Endothelial cell of umbilical vein (primary cell): ENCODE measurements at regions not wholly inside any gene's neighbourhood (a gene's known extent, or its start where the extent isn't known, plus 50 kb on each side); places are given as distances from the start of the nearest gene placed in this dataset.

Source experiments
- BruUV-seq: library from RNA; stranded (reverse); fragments of 400-500 nt; replicated peaks from 2 replicates; lab custom pipeline; 2021; lab: Mats Ljungman, UMichigan
- CTCF ChIA-PET: fragments of 300-600, 350-600 bp; sonication (Branson Sonifier 250); formaldehyde crosslinking; loops from one replicate; lab custom pipeline; 2021; ENCODE audit warnings: antibody characterized with exemption, inconsistent platforms; lab: Charles Lee
- POLR2A ChIA-PET: fragments of 300-600, 350-600 bp; sonication (Branson Sonifier 250); formaldehyde crosslinking; loops from one replicate; lab custom pipeline; 2021; ENCODE audit warnings: antibody characterized with exemption, inconsistent platforms; lab: Charles Lee
- DNase-seq: peaks from one replicate; pipeline ENCODE4 v3.0.0-alpha.2; 2011; ENCODE audit warnings: low read depth, low spot score
- FAIRE-seq: peaks from 2 replicates; lab custom pipeline; 2011; peaks lifted over from hg19 to GRCh38; lab: Jason Lieb, UNC
- H2AFZ ChIP-seq: 2 replicates; pipeline ENCODE4 v1.6.0; 2012; ENCODE audit warnings: low read depth, low read length, control low read depth, inconsistent platforms
- H3K27ac ChIP-seq: 2 replicates; pipeline ENCODE4 v1.5.1; 2011; ENCODE audit warnings: low read depth, mild to moderate bottlenecking, control low read depth, low read length, moderate library complexity; ENCODE audit not compliant: insufficient read depth
- H3K27me3 ChIP-seq, 2 experiments: 2 replicates each; pipeline versions ENCODE4 v1.6.0 to v1.6.1; 2011; ENCODE audit warnings: low read length in 2 of 2, mixed read lengths in 1 of 2; ENCODE audit not compliant: control insufficient read depth in 2 of 2, insufficient read depth in 2 of 2
- H3K36me3 ChIP-seq, 2 experiments: 2 replicates in 1 of 2; 3 replicates in 1 of 2; pipeline ENCODE4 v1.5.1; 2011; ENCODE audit warnings: low read length in 2 of 2, mild to moderate bottlenecking in 1 of 2, moderate library complexity in 1 of 2; ENCODE audit not compliant: control insufficient read depth in 2 of 2, insufficient read depth in 2 of 2; ENCODE audit errors: extremely low read depth in 1 of 2
- H3K4me1 ChIP-seq: 3 replicates; pipeline ENCODE4 v1.5.1; 2011; ENCODE audit warnings: mild to moderate bottlenecking, low read length; ENCODE audit not compliant: control insufficient read depth, insufficient read depth; ENCODE audit errors: extremely low read depth
- H3K4me2 ChIP-seq: 2 replicates; pipeline ENCODE4 v1.6.1; 2011; ENCODE audit warnings: low read length, control low read depth, mixed read lengths; ENCODE audit not compliant: insufficient read depth
- H3K4me3 ChIP-seq, 3 experiments: fragments of 200-600 bp in 1 of 3; sonication (generic), shearing (Covaris generic) in 1 of 3; replicated peaks in 1 of 3; 2 replicates each; pipeline ENCODE4 v1.5.1; 2011 to 2016; ENCODE audit warnings: control low read depth in 3 of 3, low read length in 3 of 3, mild to moderate bottlenecking in 2 of 3, inconsistent platforms in 1 of 3, low read depth in 1 of 3, moderate library complexity in 1 of 3; ENCODE audit not compliant: insufficient read depth in 1 of 3
- H3K79me2 ChIP-seq: 2 replicates; pipeline ENCODE4 v1.6.0; 2012; ENCODE audit warnings: low read length, inconsistent platforms; ENCODE audit not compliant: control insufficient read depth, insufficient read depth
- H3K9ac ChIP-seq: replicated peaks from 2 replicates; pipeline ENCODE3; 2011; ENCODE audit warnings: low read length, control low read depth; ENCODE audit not compliant: insufficient read depth; ENCODE audit errors: extremely low read depth
- H3K9me1 ChIP-seq: replicated peaks from 3 replicates; pipeline ENCODE4 v1.6.0; 2011; ENCODE audit warnings: mild to moderate bottlenecking, low read length; ENCODE audit not compliant: control insufficient read depth, insufficient read depth; ENCODE audit errors: extremely low read depth
- H3K9me3 ChIP-seq: replicated peaks from 2 replicates; pipeline ENCODE4 v1.5.1; 2012; ENCODE audit warnings: low read length, inconsistent platforms; ENCODE audit not compliant: control insufficient read depth, insufficient read depth
- H4K20me1 ChIP-seq: replicated peaks from 2 replicates; pipeline ENCODE3; 2011; ENCODE audit warnings: mild to moderate bottlenecking, low read length; ENCODE audit not compliant: control insufficient read depth, insufficient read depth; ENCODE audit errors: extremely low read depth
- EZH2 ChIP-seq: IDR thresholded peaks from 2 replicates; pipeline ENCODE4 v1.6.1; 2012; ENCODE audit warnings: borderline replicate concordance, low read depth, mild to moderate bottlenecking, moderate library complexity, low read length, inconsistent platforms; ENCODE audit not compliant: severe bottlenecking
- FOS ChIP-seq: IDR thresholded peaks from 2 replicates; pipeline ENCODE4 v1.6.1; 2011; ENCODE audit warnings: mild to moderate bottlenecking, low read length, moderate library complexity, borderline replicate concordance; ENCODE audit not compliant: insufficient read depth
- GATA2 ChIP-seq: IDR thresholded peaks from 2 replicates; pipeline ENCODE4 v1.7.0; 2011; ENCODE audit warnings: low read depth, mild to moderate bottlenecking, moderate library complexity, mixed read lengths, low read length; ENCODE audit not compliant: insufficient read length, insufficient read depth
- JUN ChIP-seq: IDR thresholded peaks from 2 replicates; pipeline ENCODE4 v1.6.1; 2011; ENCODE audit warnings: borderline replicate concordance, low read depth; ENCODE audit not compliant: insufficient read length, insufficient read depth
- MYC ChIP-seq: IDR thresholded peaks from one replicate; pipeline ENCODE4 v1.6.1; 2011; ENCODE audit warnings: mild to moderate bottlenecking, low read depth, low read length
- POLR2A ChIP-seq: IDR thresholded peaks from 2 replicates; pipeline ENCODE4 v1.6.1; 2012; ENCODE audit warnings: low read depth, mild to moderate bottlenecking, control low read depth, low read length
- POLR2AphosphoS5 ChIP-seq: IDR thresholded peaks from 2 replicates; pipeline ENCODE4 v1.6.1; 2012; ENCODE audit warnings: low read depth, mild to moderate bottlenecking, control low read depth, low read length, moderate library complexity; ENCODE audit not compliant: insufficient read depth
- dilution Hi-C: fragments of 300-500 bp; cut with MboI; formaldehyde crosslinking; loops from one replicate; pipeline ENCODE4 v1.15.0; 2019; ENCODE audit warnings: low sequenced_read_pairs; ENCODE audit not compliant: extremely low pct_ligation_motif_present
- intact Hi-C: fragments of 100-400 bp; cut with micrococcal nuclease; formaldehyde crosslinking; loops from one replicate; pipeline ENCODE4 v1.10.0; 2022
- TF ChIP-seq, protein P1 (sequence below), 2 donors: IDR thresholded peaks; 1 replicate in 1 of 2; 2 replicates in 1 of 2; pipeline ENCODE4 v1.5.1; 2011; ENCODE audit warnings: low read length in 2 of 2, mild to moderate bottlenecking in 2 of 2, moderate library complexity in 2 of 2, control low read depth in 1 of 2, inconsistent platforms in 1 of 2, low read depth in 1 of 2; ENCODE audit not compliant: insufficient read depth in 1 of 2; ENCODE audit errors: extremely low read depth in 1 of 2
- TF ChIP-seq, protein P2 (sequence below): IDR thresholded peaks from 2 replicates; pipeline ENCODE4 v1.6.1; 2011; ENCODE audit not compliant: insufficient read depth, insufficient read length

DNA sequence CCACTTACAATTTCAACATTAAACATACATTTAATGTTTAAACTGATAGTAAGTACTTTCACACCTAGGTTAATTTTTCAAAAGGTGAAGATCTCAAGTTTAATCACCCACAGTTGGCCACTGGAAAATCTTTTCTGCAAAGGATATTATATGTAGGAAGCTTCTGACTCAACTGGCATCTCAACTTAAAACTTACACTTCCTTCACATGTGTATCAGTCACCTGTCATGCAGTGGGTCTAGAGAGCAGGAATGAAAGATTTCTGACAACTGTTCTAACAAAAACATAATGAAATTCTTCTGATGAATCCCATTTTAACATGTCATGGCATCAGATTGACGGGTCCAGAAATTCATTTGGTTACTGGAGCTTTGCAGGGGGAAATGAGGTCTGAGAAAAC lies 192.8 kb downstream of the KLHL28 start:
- H2AFZ ChIP-seq: no peak overlapping the region
- ChIA-PET CTCF (no interaction called here), POLR2A (no interaction called here)
- no peak overlapping the region for H3K9ac ChIP-seq
- no peak overlapping the region for H3K4me2 ChIP-seq
- intact Hi-C loops (no loop called here), dilution Hi-C loops (no loop called here)
- no peak for DNase-seq
- no peaks in the 10 kb centered on the region for H4K20me1 ChIP-seq
- no peak overlapping the region for H3K4me3 ChIP-seq
- FAIRE-seq: no peak
- no peak for TF ChIP-seq FOS
- no TSS peak for BruUV-seq
- no peaks in the 10 kb centered on the region for H3K27me3 ChIP-seq
- no peaks in the 10 kb centered on the region for H3K79me2 ChIP-seq
- H3K4me1 ChIP-seq: no peaks in the 10 kb centered on the region
- no peaks in the 10 kb centered on the region for H3K9me1 ChIP-seq
- no peaks in the 10 kb centered on the region for H3K9me3 ChIP-seq
- H3K27ac ChIP-seq: no peak overlapping the region
- no peaks in the 10 kb centered on the region for H3K36me3 ChIP-seq

DNA sequence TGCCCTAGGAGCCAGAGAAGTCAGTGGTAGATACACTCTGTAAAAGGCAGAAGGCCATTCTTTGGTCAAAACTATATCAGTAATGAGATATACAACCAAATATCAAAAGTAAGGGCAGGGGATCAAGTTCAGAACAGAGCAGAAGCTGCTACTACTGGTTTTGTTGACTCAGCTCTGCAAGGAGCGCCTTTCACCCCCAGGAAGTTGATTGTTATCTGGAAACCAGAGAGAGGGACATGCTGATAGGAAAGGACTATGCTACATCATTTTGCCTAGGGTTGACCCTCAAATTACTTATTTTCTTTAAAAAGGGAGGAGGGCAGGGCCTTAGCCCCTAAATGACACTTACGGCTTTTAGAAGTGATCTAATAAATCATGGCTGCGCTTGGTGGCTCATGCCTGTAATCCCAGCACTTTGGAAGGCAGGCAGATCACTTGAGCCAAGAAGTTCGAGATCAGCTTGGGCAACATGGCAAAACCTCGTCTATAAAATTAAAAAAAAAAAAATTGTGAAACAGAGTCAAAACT lies 194.0 kb downstream of the KLHL28 start:
- ChIA-PET CTCF (no interaction called here), POLR2A (no interaction called here)
- Histone ChIP-seq H2AFZ (no peak overlapping the region), H3K4me2 (no peak overlapping the region), H3K4me3 (no peak overlapping the region), H3K27ac (no peak overlapping the region), H3K9ac (no peak overlapping the region), H3K9me3 (no peaks in the 10 kb centered on the region), H3K79me2 (no peaks in the 10 kb centered on the region), H3K9me1 (no peaks in the 10 kb centered on the region), H3K27me3 (no peaks in the 10 kb centered on the region), H4K20me1 (no peaks in the 10 kb centered on the region), H3K36me3 (no peaks in the 10 kb centered on the region), H3K4me1 (no peaks in the 10 kb centered on the region)
- DNase-seq (no peak), FAIRE-seq (no peak)
- intact Hi-C loops (no loop called here), dilution Hi-C loops (no loop called here)
- no TSS peak for BruUV-seq
- TF ChIP-seq FOS (no peak), MYC (no peak), POLR2AphosphoS5 (no peak), EZH2 (no peak), POLR2A (no peak), GATA2 (no peak), JUN (no peak)
- TF ChIP-seq, protein P1, sequence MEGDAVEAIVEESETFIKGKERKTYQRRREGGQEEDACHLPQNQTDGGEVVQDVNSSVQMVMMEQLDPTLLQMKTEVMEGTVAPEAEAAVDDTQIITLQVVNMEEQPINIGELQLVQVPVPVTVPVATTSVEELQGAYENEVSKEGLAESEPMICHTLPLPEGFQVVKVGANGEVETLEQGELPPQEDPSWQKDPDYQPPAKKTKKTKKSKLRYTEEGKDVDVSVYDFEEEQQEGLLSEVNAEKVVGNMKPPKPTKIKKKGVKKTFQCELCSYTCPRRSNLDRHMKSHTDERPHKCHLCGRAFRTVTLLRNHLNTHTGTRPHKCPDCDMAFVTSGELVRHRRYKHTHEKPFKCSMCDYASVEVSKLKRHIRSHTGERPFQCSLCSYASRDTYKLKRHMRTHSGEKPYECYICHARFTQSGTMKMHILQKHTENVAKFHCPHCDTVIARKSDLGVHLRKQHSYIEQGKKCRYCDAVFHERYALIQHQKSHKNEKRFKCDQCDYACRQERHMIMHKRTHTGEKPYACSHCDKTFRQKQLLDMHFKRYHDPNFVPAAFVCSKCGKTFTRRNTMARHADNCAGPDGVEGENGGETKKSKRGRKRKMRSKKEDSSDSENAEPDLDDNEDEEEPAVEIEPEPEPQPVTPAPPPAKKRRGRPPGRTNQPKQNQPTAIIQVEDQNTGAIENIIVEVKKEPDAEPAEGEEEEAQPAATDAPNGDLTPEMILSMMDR (IDR thresholded peaks at IDR 0.05; ENCODE audit: extremely low read depth in 1 of 2, insufficient read depth in 1 of 2, low read depth in 1 of 2, low read length in 2 of 2): no peak
- TF ChIP-seq, protein P2, sequence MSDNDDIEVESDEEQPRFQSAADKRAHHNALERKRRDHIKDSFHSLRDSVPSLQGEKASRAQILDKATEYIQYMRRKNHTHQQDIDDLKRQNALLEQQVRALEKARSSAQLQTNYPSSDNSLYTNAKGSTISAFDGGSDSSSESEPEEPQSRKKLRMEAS: no peak
